ENCODE measurements at regions not wholly inside any gene's neighbourhood (a gene's known extent, or its start where the extent isn't known, plus 50 kb on each side); places are given as distances from the start of the nearest gene placed in this dataset.

- DNase-seq (ENCODE audit: low spot score) = no peak
Observed at GRCh38 chr2:2848621-2849333, 517.7 kb upstream of the MYT1L start.

GRCh38 chr2:2848198-2848597 lies 517.1 kb upstream of the MYT1L start:
- no peak for DNase-seq (ENCODE audit: low spot score)

- no peak for DNase-seq (ENCODE audit: low spot score)
Observed at GRCh38 chr2:2847209-2847676, 516.2 kb upstream of the MYT1L start.

GRCh38 chr2:2846332-2847208 lies 515.5 kb upstream of the MYT1L start:
- no peak for DNase-seq (ENCODE audit: low spot score)

GRCh38 chr2:2845806-2846315 lies 514.8 kb upstream of the MYT1L start:
- no peak for DNase-seq (ENCODE audit: low spot score)

GRCh38 chr2:2845267-2845666 lies 514.2 kb upstream of the MYT1L start:
- no peak for DNase-seq (ENCODE audit: low spot score)

- DNase-seq (ENCODE audit: low spot score) = no peak
Observed at GRCh38 chr2:2843969-2844548, 513.0 kb upstream of the MYT1L start.

GRCh38 chr2:2842466-2842865 lies 511.4 kb upstream of the MYT1L start:
- DNase-seq (ENCODE audit: low spot score) = no peak

- no peak for DNase-seq (ENCODE audit: low spot score)
Observed at GRCh38 chr2:2840681-2841300, 509.7 kb upstream of the MYT1L start.

- DNase-seq (ENCODE audit: low spot score) = no peak
Observed at GRCh38 chr2:2839782-2840531, 508.9 kb upstream of the MYT1L start.

GRCh38 chr2:2839393-2839781 lies 508.3 kb upstream of the MYT1L start:
- DNase-seq (ENCODE audit: low spot score) = no peak

- DNase-seq (ENCODE audit: low spot score) = no peak
Observed at GRCh38 chr2:2838548-2838845, 507.4 kb upstream of the MYT1L start.

GRCh38 chr2:2837746-2838547 lies 506.9 kb upstream of the MYT1L start:
- no peak for DNase-seq (ENCODE audit: low spot score)

- DNase-seq (ENCODE audit: low spot score) = no peak
Observed at GRCh38 chr2:2836343-2837070, 505.4 kb upstream of the MYT1L start.

GRCh38 chr2:2834516-2835254 lies 503.6 kb upstream of the MYT1L start:
- no peak for DNase-seq (ENCODE audit: low spot score)

GRCh38 chr2:2834105-2834504 lies 503.0 kb upstream of the MYT1L start:
- DNase-seq (ENCODE audit: low spot score) = no peak

GRCh38 chr2:2832657-2833056 lies 501.6 kb upstream of the MYT1L start:
- DNase-seq (ENCODE audit: low spot score) = no peak

GRCh38 chr2:2831633-2832032 lies 500.6 kb upstream of the MYT1L start:
- DNase-seq (ENCODE audit: low spot score) = no peak

- DNase-seq (ENCODE audit: low spot score) = no peak
Observed at GRCh38 chr2:2830576-2830975, 499.5 kb upstream of the MYT1L start.
